WTC11 (cell line): ENCODE measurements at regions not wholly inside any gene's neighbourhood (a gene's known extent, or its start where the extent isn't known, plus 50 kb on each side); places are given as distances from the start of the nearest gene placed in this dataset.

Experiments
- E2F1 ChIP-seq: sonication (generic); formaldehyde crosslinking; IDR thresholded peaks from 2 replicates; pipeline ENCODE4 v1.8.0; 2022; ENCODE audit warnings: mild to moderate bottlenecking, missing genetic modification reagents
- E2F5 ChIP-seq: sonication (generic); formaldehyde crosslinking; IDR thresholded peaks from 2 replicates; pipeline ENCODE4 v1.8.1; 2022; ENCODE audit warnings: mild to moderate bottlenecking, moderate library complexity, missing genetic modification reagents
- FOXP4 ChIP-seq: sonication (generic); formaldehyde crosslinking; IDR thresholded peaks from 2 replicates; pipeline ENCODE4 v1.8.0; 2022; ENCODE audit warnings: mild to moderate bottlenecking, missing genetic modification reagents
- NFATC4 ChIP-seq: fragments of 250-450 bp; sonication (Bioruptor Pico); IDR thresholded peaks from 2 replicates; pipeline ENCODE4 v1.9.0; 2021; ENCODE audit warnings: mild to moderate bottlenecking
- NR3C1 ChIP-seq: sonication (generic); formaldehyde crosslinking; conservative IDR thresholded peaks from 2 replicates; pipeline ENCODE4 v1.8.1; 2023; ENCODE audit warnings: low read depth, mild to moderate bottlenecking, missing genetic modification reagents
- PREB ChIP-seq: sonication (generic); formaldehyde crosslinking; IDR thresholded peaks from 2 replicates; pipeline ENCODE4 v1.8.1; 2022; ENCODE audit warnings: mild to moderate bottlenecking, missing genetic modification reagents, moderate library complexity, borderline replicate concordance
- SMAD4 ChIP-seq: sonication (generic); formaldehyde crosslinking; IDR thresholded peaks from 2 replicates; pipeline ENCODE4 v1.8.0; 2022; ENCODE audit warnings: mild to moderate bottlenecking, missing genetic modification reagents
- ZNF121 ChIP-seq: sonication (generic); formaldehyde crosslinking; IDR thresholded peaks from 2 replicates; pipeline ENCODE4 v1.8.0; 2023; ENCODE audit warnings: missing genetic modification reagents
- ZNF671 ChIP-seq: fragments of 250-450 bp; sonication (Bioruptor Pico); IDR thresholded peaks from 2 replicates; pipeline ENCODE4 v1.8.0; 2021; ENCODE audit warnings: mild to moderate bottlenecking
- TF ChIP-seq, protein P1 (sequence below): fragments of 200-600 bp; IDR thresholded peaks from 2 replicates; pipeline ENCODE4 v1.8.0; 2022; ENCODE audit warnings: antibody characterized with exemption
- TF ChIP-seq, protein P2 (sequence below): sonication (generic); formaldehyde crosslinking; IDR thresholded peaks from 2 replicates; pipeline ENCODE4 v1.8.1; 2023; ENCODE audit warnings: mild to moderate bottlenecking, missing genetic modification reagents, moderate library complexity
- TF ChIP-seq, protein P3 (sequence below): sonication (generic); formaldehyde crosslinking; IDR thresholded peaks from 2 replicates; pipeline ENCODE4 v1.8.1; 2022; ENCODE audit warnings: low read depth, mild to moderate bottlenecking, moderate library complexity, missing genetic modification reagents, borderline replicate concordance
- TF ChIP-seq, protein P4 (sequence below): sonication (generic); formaldehyde crosslinking; IDR thresholded peaks from 2 replicates; pipeline ENCODE4 v1.8.1; 2023; ENCODE audit warnings: mild to moderate bottlenecking, missing genetic modification reagents

- no peak for TF ChIP-seq E2F5 (CRISPR knock-in tag)
- no peak for TF ChIP-seq PREB
- no peak for TF ChIP-seq E2F1
- TF ChIP-seq, protein P1, sequence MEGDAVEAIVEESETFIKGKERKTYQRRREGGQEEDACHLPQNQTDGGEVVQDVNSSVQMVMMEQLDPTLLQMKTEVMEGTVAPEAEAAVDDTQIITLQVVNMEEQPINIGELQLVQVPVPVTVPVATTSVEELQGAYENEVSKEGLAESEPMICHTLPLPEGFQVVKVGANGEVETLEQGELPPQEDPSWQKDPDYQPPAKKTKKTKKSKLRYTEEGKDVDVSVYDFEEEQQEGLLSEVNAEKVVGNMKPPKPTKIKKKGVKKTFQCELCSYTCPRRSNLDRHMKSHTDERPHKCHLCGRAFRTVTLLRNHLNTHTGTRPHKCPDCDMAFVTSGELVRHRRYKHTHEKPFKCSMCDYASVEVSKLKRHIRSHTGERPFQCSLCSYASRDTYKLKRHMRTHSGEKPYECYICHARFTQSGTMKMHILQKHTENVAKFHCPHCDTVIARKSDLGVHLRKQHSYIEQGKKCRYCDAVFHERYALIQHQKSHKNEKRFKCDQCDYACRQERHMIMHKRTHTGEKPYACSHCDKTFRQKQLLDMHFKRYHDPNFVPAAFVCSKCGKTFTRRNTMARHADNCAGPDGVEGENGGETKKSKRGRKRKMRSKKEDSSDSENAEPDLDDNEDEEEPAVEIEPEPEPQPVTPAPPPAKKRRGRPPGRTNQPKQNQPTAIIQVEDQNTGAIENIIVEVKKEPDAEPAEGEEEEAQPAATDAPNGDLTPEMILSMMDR = no peak
- TF ChIP-seq, protein P2, sequence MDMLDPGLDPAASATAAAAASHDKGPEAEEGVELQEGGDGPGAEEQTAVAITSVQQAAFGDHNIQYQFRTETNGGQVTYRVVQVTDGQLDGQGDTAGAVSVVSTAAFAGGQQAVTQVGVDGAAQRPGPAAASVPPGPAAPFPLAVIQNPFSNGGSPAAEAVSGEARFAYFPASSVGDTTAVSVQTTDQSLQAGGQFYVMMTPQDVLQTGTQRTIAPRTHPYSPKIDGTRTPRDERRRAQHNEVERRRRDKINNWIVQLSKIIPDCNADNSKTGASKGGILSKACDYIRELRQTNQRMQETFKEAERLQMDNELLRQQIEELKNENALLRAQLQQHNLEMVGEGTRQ (CRISPR knock-in tag) = no peak
- no peak for TF ChIP-seq ZNF671 (CRISPR knock-in tag)
- TF ChIP-seq SMAD4 (CRISPR knock-in tag) = no peak
- TF ChIP-seq ZNF121 = no peak
- TF ChIP-seq NR3C1 (CRISPR knock-in tag) = no peak
- TF ChIP-seq, protein P3, sequence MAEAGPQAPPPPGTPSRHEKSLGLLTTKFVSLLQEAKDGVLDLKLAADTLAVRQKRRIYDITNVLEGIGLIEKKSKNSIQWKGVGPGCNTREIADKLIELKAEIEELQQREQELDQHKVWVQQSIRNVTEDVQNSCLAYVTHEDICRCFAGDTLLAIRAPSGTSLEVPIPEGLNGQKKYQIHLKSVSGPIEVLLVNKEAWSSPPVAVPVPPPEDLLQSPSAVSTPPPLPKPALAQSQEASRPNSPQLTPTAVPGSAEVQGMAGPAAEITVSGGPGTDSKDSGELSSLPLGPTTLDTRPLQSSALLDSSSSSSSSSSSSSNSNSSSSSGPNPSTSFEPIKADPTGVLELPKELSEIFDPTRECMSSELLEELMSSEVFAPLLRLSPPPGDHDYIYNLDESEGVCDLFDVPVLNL (CRISPR knock-in tag) = no peak
- TF ChIP-seq, protein P4, sequence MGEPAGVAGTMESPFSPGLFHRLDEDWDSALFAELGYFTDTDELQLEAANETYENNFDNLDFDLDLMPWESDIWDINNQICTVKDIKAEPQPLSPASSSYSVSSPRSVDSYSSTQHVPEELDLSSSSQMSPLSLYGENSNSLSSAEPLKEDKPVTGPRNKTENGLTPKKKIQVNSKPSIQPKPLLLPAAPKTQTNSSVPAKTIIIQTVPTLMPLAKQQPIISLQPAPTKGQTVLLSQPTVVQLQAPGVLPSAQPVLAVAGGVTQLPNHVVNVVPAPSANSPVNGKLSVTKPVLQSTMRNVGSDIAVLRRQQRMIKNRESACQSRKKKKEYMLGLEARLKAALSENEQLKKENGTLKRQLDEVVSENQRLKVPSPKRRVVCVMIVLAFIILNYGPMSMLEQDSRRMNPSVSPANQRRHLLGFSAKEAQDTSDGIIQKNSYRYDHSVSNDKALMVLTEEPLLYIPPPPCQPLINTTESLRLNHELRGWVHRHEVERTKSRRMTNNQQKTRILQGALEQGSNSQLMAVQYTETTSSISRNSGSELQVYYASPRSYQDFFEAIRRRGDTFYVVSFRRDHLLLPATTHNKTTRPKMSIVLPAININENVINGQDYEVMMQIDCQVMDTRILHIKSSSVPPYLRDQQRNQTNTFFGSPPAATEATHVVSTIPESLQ (CRISPR knock-in tag) = no peak
- no peak for TF ChIP-seq FOXP4 (CRISPR knock-in tag)
- TF ChIP-seq NFATC4 (CRISPR knock-in tag) = no peak
Observed at GRCh38 chr18:30271716-30272115, 770.8 kb downstream of the DSC3 start.
